EH (cell line): ENCODE measurements at regions not wholly inside any gene's neighbourhood (a gene's known extent, or its start where the extent isn't known, plus 50 kb on each side); places are given as distances from the start of the nearest gene placed in this dataset.
"Not testable (repeated sequence)": the region's sequence is repeated elsewhere in the genome, so short reads cannot be mapped to it uniquely, and the experiment has no call there.

Experiments
- DNase-seq: peaks from one replicate; pipeline ENCODE4 v3.0.0-alpha.2; 2015; ENCODE audit warnings: low read depth

- DNase-seq = no peak
Observed at GRCh38 chr16:75837681-75838080, 111.4 kb upstream of the CPHXL start.

- DNase-seq = no peak
Observed at GRCh38 chr16:75841517-75841916, 115.2 kb upstream of the CPHXL start.

GRCh38 chr16:75847172-75847571 is 120.9 kb upstream of the CPHXL start:
- DNase-seq = no peak

- no peak for DNase-seq
Observed at GRCh38 chr16:75854152-75854551, 127.9 kb upstream of the CPHXL start.

- DNase-seq = no peak
Observed at GRCh38 chr16:75860326-75861053, 134.2 kb upstream of the CPHXL start.

GRCh38 chr16:75861311-75862097 is 135.2 kb upstream of the CPHXL start:
- DNase-seq = no peak

- DNase-seq = no peak
Observed at GRCh38 chr16:75862098-75862386, 135.8 kb upstream of the CPHXL start.

- DNase-seq = no peak
Observed at GRCh38 chr16:75864243-75864642, 138.0 kb upstream of the CPHXL start.

GRCh38 chr16:75865736-75866135 is 139.4 kb upstream of the CPHXL start:
- no peak for DNase-seq

GRCh38 chr16:75868636-75869632 is 142.6 kb upstream of the CPHXL start:
- no peak for DNase-seq

GRCh38 chr16:75881280-75881679 is 155.0 kb upstream of the CPHXL start:
- not testable (repeated sequence) for DNase-seq

GRCh38 chr16:75899163-75899562 is 172.9 kb upstream of the CPHXL start:
- no peak for DNase-seq

GRCh38 chr16:75908331-75909117 is 182.2 kb upstream of the CPHXL start:
- no peak for DNase-seq

- no peak for DNase-seq
Observed at GRCh38 chr16:75909746-75910145, 183.5 kb upstream of the CPHXL start.

- no peak for DNase-seq
Observed at GRCh38 chr16:75911896-75912295, 185.6 kb upstream of the CPHXL start.

GRCh38 chr16:75913958-75914357 is 187.7 kb upstream of the CPHXL start:
- no peak for DNase-seq

- DNase-seq = no peak
Observed at GRCh38 chr16:75916451-75916850, 190.2 kb upstream of the CPHXL start.

GRCh38 chr16:75918109-75918508 is 191.8 kb upstream of the CPHXL start:
- DNase-seq = no peak

- no peak for DNase-seq
Observed at GRCh38 chr16:75919664-75920063, 193.4 kb upstream of the CPHXL start.

GRCh38 chr16:75921281-75921680 is 195.0 kb upstream of the CPHXL start:
- DNase-seq = no peak

- no peak for DNase-seq
Observed at GRCh38 chr16:75922250-75922649, 196.0 kb upstream of the CPHXL start.

GRCh38 chr16:75924397-75924796 is 198.1 kb upstream of the CPHXL start:
- DNase-seq = no peak
